GM12878 (cell line): ENCODE measurements at regions not wholly inside any gene's neighbourhood (a gene's known extent, or its start where the extent isn't known, plus 50 kb on each side); places are given as distances from the start of the nearest gene placed in this dataset.

Experiments used
- ATAC-seq: fragments of 200-7000 bp; cut with Tn5 transposase; 3 replicates; pipeline ENCODE4 v1.9.1; 2020; ENCODE audit warnings: mild to moderate bottlenecking, moderate library complexity
- BruUV-seq: library from RNA; stranded (reverse); fragments of 400-500 nt; replicated peaks from 2 replicates; lab custom pipeline; 2021; lab: Mats Ljungman, UMichigan
- CTCF ChIA-PET: fragments of 300-600 bp; sonication (Branson Sonifier 250); formaldehyde crosslinking; extraction: SDS; loops from one replicate; lab custom pipeline; 2021; ENCODE audit warnings: inconsistent platforms; lab: Yijun Ruan, JAX
- POLR2A ChIA-PET: fragments of 350-600 bp; formaldehyde crosslinking; extraction: SDS; loops from one replicate; lab custom pipeline; 2021; ENCODE audit warnings: inconsistent platforms; lab: Charles Lee
- RAD21 ChIA-PET: fragments of 300-600 bp; sonication (Branson Sonifier 250); formaldehyde crosslinking; loops from one replicate; lab custom pipeline; 2023; ENCODE audit warnings: antibody characterized with exemption; ENCODE audit not compliant: unreplicated experiment; lab: Charles Lee
- SMC1A ChIA-PET: fragments of 300-600 bp; sonication (Branson Sonifier 250); formaldehyde crosslinking; loops from one replicate; lab custom pipeline; 2023; ENCODE audit not compliant: unreplicated experiment, uncharacterized antibody; lab: Charles Lee
- DNase-seq: peaks from one replicate; pipeline ENCODE4 v3.0.0-alpha.2; 2011; ENCODE audit warnings: low read depth, low spot score
- FAIRE-seq: peaks from 3 replicates; lab custom pipeline; 2011; peaks lifted over from hg19 to GRCh38; lab: Jason Lieb, UNC
- H2AFZ ChIP-seq: 2 replicates; pipeline ENCODE4 v1.6.0; 2011; ENCODE audit warnings: low read depth, low read length, control low read depth; ENCODE audit not compliant: control insufficient read depth
- H3K27ac ChIP-seq: 2 replicates; pipeline ENCODE4 v1.5.1; 2011; ENCODE audit warnings: control low read depth; ENCODE audit not compliant: control insufficient read depth, insufficient read depth
- H3K27me3 ChIP-seq, 2 experiments: replicated peaks in 1 of 2; 2 replicates each; pipeline versions ENCODE4 v1.6.0 to v1.6.1; 2011; ENCODE audit warnings: low read length in 1 of 2; ENCODE audit not compliant: control insufficient read depth in 2 of 2, insufficient read depth in 2 of 2
- H3K36me3 ChIP-seq, 2 experiments: 2 replicates each; pipeline ENCODE4 v1.5.1; 2011; ENCODE audit warnings: low read length in 1 of 2; ENCODE audit not compliant: control insufficient read depth in 2 of 2, insufficient read depth in 2 of 2
- H3K4me1 ChIP-seq: 2 replicates; pipeline ENCODE4 v1.6.1; 2011; ENCODE audit warnings: mild to moderate bottlenecking, low read length, moderate library complexity, mixed read lengths; ENCODE audit not compliant: control insufficient read depth, insufficient read depth
- H3K4me2 ChIP-seq: 2 replicates; pipeline ENCODE4 v1.6.0; 2011; ENCODE audit warnings: control low read depth; ENCODE audit not compliant: control insufficient read depth, insufficient read depth
- H3K4me3 ChIP-seq: fragments of 200-600 bp; sonication (generic); 2 replicates; pipeline ENCODE4 v1.5.1; 2016
- H3K79me2 ChIP-seq: 2 replicates; pipeline ENCODE4 v1.6.0; 2011; ENCODE audit warnings: low read length; ENCODE audit not compliant: control insufficient read depth, insufficient read depth
- H3K9ac ChIP-seq: 2 replicates; pipeline ENCODE4 v1.8.0; 2011; ENCODE audit warnings: low read length, control low read depth, mixed read lengths; ENCODE audit not compliant: control insufficient read depth, insufficient read depth
- H3K9me3 ChIP-seq: replicated peaks from 3 replicates; pipeline ENCODE4 v1.5.1; 2011; ENCODE audit warnings: mild to moderate bottlenecking, low read length; ENCODE audit not compliant: control insufficient read depth, insufficient read depth
- H4K20me1 ChIP-seq: 2 replicates; pipeline ENCODE4 v1.6.0; 2011; ENCODE audit not compliant: control insufficient read depth, insufficient read depth
- CHD1 ChIP-seq: IDR thresholded peaks from 2 replicates; pipeline ENCODE4 v1.6.1; 2012; ENCODE audit warnings: low read depth, low read length, improper control_type of control experiment
- EP300 ChIP-seq, 2 experiments: fragments of 150-350 bp in 1 of 2; IDR thresholded peaks; 2 replicates each; pipeline ENCODE4 v1.6.1; 2011 to 2012; ENCODE audit warnings: low read depth in 2 of 2, low read length in 2 of 2, borderline replicate concordance in 1 of 2, improper control_type of control experiment in 1 of 2, inconsistent platforms in 1 of 2; ENCODE audit not compliant: control insufficient read depth in 1 of 2
- JUNB ChIP-seq: IDR thresholded peaks from 2 replicates; pipeline ENCODE4 v1.6.1; 2016; ENCODE audit warnings: antibody characterized with exemption, mild to moderate bottlenecking
- KAT2A ChIP-seq: conservative IDR thresholded peaks from 2 replicates; pipeline ENCODE4 v1.6.1; 2011; ENCODE audit warnings: low read depth, low read length; ENCODE audit not compliant: control insufficient read depth
- LARP7 ChIP-seq: fragments of 450-650 bp; IDR thresholded peaks from 2 replicates; pipeline ENCODE4 v1.6.1; 2017; ENCODE audit warnings: mild to moderate bottlenecking
- NFIC ChIP-seq: IDR thresholded peaks from 2 replicates; pipeline ENCODE4 v1.6.1; 2012; ENCODE audit warnings: low read depth, mild to moderate bottlenecking, inconsistent platforms, low read length, moderate library complexity
- NFYA ChIP-seq: IDR thresholded peaks from 2 replicates; pipeline ENCODE4 v1.6.1; 2011; ENCODE audit warnings: low read depth, mild to moderate bottlenecking, low read length, improper control_type of control experiment, borderline replicate concordance
- NKRF ChIP-seq: fragments of 450-650 bp; conservative IDR thresholded peaks from 2 replicates; pipeline ENCODE4 v1.6.1; 2017; ENCODE audit warnings: mild to moderate bottlenecking, moderate library complexity
- POLR2AphosphoS2 ChIP-seq: IDR thresholded peaks from 2 replicates; pipeline ENCODE4 v1.6.1; 2011; ENCODE audit warnings: low read depth, mild to moderate bottlenecking, low read length, improper control_type of control experiment, moderate library complexity
- PRDM15 ChIP-seq: fragments of 450-650 bp; formaldehyde crosslinking; IDR thresholded peaks from 2 replicates; pipeline ENCODE4 v1.4.0; 2020; ENCODE audit warnings: mild to moderate bottlenecking, moderate library complexity
- RELA ChIP-seq: fragments of 450-650 bp; IDR thresholded peaks from 2 replicates; pipeline ENCODE4 v1.8.0; 2014; ENCODE audit warnings: borderline replicate concordance; ENCODE audit not compliant: partially characterized antibody
- SREBF2 ChIP-seq: IDR thresholded peaks from 2 replicates; pipeline ENCODE4 v1.6.1; 2012; ENCODE audit warnings: mild to moderate bottlenecking, low read length
- TCF3 ChIP-seq: IDR thresholded peaks from 2 replicates; pipeline ENCODE4 v1.6.1; 2012; ENCODE audit warnings: low read depth, mild to moderate bottlenecking, low read length, borderline replicate concordance; ENCODE audit not compliant: insufficient read depth
- ZNF207 ChIP-seq: fragments of 450-650 bp; IDR thresholded peaks from 2 replicates; pipeline ENCODE4 v1.6.1; 2014; ENCODE audit warnings: antibody characterized with exemption, mild to moderate bottlenecking, borderline replicate concordance
- WGBS: methylation state at CpG from one replicate; pipeline ENCODE4 v1.1.6; 2016; ENCODE audit warnings: low lambda C conversion rate; ENCODE audit not compliant: insufficient replicate concordance, insufficient coverage; ENCODE audit errors: missing lambda C conversion rate; 5-methylcytosine and 5-hydroxymethylcytosine counted together
- in situ Hi-C: fragments of 300-500 bp; cut with MboI; formaldehyde crosslinking; loops from 9 replicates; pipeline ENCODE4 v1.14.3; 2018; ENCODE audit warnings: mixed read lengths
- intact Hi-C: fragments of 100-400 bp; cut with micrococcal nuclease; formaldehyde crosslinking; loops from one replicate; pipeline ENCODE4 v1.14.2; 2022; ENCODE audit not compliant: unreplicated experiment
- TF ChIP-seq, protein P1 (sequence below): fragments of 450-650 bp; formaldehyde crosslinking; IDR thresholded peaks from 2 replicates; pipeline ENCODE4 v1.4.0; 2022; ENCODE audit warnings: mild to moderate bottlenecking, moderate library complexity

- H2AFZ ChIP-seq = no peak overlapping the region
- TF ChIP-seq PRDM15 (CRISPR knock-in tag) (no peak), NKRF (no peak), KAT2A (no peak), TCF3 (no peak), LARP7 (no peak), EP300 (IDR thresholded peaks at IDR 0.05; ENCODE audit: borderline replicate concordance in 1 of 2, control insufficient read depth in 1 of 2, low read depth in 2 of 2, low read length in 2 of 2) (no peak), NFYA (no peak), RELA (no peak), JUNB (no peak), NFIC (no peak), ZNF207 (no peak), CHD1 (no peak), POLR2AphosphoS2 (no peak), SREBF2 (no peak)
- TF ChIP-seq, protein P1, sequence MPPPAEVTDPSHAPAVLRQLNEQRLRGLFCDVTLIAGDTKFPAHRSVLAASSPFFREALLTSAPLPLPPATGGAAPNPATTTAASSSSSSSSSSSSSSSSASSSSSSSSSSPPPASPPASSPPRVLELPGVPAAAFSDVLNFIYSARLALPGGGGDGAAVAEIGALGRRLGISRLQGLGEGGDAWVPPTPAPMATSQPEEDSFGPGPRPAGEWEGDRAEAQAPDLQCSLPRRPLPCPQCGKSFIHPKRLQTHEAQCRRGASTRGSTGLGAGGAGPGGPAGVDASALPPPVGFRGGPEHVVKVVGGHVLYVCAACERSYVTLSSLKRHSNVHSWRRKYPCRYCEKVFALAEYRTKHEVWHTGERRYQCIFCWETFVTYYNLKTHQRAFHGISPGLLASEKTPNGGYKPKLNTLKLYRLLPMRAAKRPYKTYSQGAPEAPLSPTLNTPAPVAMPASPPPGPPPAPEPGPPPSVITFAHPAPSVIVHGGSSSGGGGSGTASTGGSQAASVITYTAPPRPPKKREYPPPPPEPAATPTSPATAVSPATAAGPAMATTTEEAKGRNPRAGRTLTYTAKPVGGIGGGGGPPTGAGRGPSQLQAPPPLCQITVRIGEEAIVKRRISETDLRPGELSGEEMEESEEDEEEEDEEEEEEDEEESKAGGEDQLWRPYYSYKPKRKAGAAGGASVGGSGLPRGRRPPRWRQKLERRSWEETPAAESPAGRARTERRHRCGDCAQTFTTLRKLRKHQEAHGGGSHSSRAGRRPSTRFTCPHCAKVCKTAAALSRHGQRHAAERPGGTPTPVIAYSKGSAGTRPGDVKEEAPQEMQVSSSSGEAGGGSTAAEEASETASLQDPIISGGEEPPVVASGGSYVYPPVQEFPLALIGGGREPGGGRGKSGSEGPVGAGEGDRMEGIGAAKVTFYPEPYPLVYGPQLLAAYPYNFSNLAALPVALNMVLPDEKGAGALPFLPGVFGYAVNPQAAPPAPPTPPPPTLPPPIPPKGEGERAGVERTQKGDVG = no peak
- intact Hi-C loops (no loop called here), in situ Hi-C loops (no loop called here)
- ChIA-PET RAD21 (no interaction called here), SMC1A (no interaction called here), CTCF (no interaction called here), POLR2A (no interaction called here)
- H3K9ac ChIP-seq = no peak overlapping the region
- H3K4me1 ChIP-seq = no peaks in the 10 kb centered on the region
- H4K20me1 ChIP-seq = no peaks in the 10 kb centered on the region
- FAIRE-seq = no peak
- no peaks in the 10 kb centered on the region for H3K9me3 ChIP-seq
- 51% methylated on average over 2 of the region's 2 CpGs for WGBS
- no peak overlapping the region for H3K27ac ChIP-seq
- ATAC-seq = no peak
- no peaks in the 10 kb centered on the region for H3K27me3 ChIP-seq
- BruUV-seq = no TSS peak
- H3K4me2 ChIP-seq = no peak overlapping the region
- no peaks in the 10 kb centered on the region for H3K79me2 ChIP-seq
- no peak overlapping the region for H3K4me3 ChIP-seq
- H3K36me3 ChIP-seq = no peaks in the 10 kb centered on the region
- DNase-seq = no peak
Measured at GRCh38 chr13:47129461-47129860, 232.6 kb upstream of the HTR2A start.
